Mammary epithelial cell (primary cell): ENCODE measurements at regions not wholly inside any gene's neighbourhood (a gene's known extent, or its start where the extent isn't known, plus 50 kb on each side); places are given as distances from the start of the nearest gene placed in this dataset.

Source experiments
- EZH2 ChIP-seq: IDR thresholded peaks from 2 replicates; pipeline ENCODE4 v1.6.1; 2012; ENCODE audit warnings: low read length, inconsistent platforms, borderline replicate concordance
- TF ChIP-seq, protein P1 (sequence below), 2 donors: IDR thresholded peaks in 1 of 2; conservative IDR thresholded peaks in 1 of 2; 2 replicates each; pipeline ENCODE4 v1.5.1; 2011 to 2012; ENCODE audit warnings: inconsistent platforms in 2 of 2, low read length in 2 of 2, mild to moderate bottlenecking in 2 of 2, control low read depth in 1 of 2, low read depth in 1 of 2; ENCODE audit not compliant: insufficient read depth in 1 of 2; ENCODE audit errors: extremely low read depth in 1 of 2

DNA sequence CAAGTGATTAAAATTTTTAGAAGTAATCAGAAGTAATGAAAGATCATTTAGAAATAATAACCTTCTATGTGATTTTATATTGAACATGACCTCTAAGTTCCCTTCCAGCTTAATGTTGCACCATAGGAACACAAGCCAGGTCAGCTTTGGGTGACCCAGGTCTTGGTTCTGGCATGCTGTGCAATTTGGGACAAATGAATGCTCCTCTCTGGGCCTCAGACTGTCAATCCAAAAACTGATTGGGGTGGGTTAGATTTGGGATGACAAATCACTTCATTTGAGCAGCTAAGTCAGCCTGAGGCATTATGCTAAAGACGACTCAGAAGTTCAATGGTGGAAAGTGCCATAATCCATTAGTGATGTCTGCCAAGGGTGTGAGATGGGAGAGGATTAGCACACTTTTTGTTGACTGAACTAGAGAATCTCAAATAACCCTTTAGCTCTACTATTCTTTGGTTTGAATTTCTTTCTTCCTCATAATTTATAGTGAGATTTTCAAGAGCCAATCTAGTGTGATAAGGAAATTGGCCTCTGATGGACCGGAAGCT is 60.7 kb upstream of the BOD1 start:
- no peak for TF ChIP-seq EZH2
- TF ChIP-seq, protein P1, sequence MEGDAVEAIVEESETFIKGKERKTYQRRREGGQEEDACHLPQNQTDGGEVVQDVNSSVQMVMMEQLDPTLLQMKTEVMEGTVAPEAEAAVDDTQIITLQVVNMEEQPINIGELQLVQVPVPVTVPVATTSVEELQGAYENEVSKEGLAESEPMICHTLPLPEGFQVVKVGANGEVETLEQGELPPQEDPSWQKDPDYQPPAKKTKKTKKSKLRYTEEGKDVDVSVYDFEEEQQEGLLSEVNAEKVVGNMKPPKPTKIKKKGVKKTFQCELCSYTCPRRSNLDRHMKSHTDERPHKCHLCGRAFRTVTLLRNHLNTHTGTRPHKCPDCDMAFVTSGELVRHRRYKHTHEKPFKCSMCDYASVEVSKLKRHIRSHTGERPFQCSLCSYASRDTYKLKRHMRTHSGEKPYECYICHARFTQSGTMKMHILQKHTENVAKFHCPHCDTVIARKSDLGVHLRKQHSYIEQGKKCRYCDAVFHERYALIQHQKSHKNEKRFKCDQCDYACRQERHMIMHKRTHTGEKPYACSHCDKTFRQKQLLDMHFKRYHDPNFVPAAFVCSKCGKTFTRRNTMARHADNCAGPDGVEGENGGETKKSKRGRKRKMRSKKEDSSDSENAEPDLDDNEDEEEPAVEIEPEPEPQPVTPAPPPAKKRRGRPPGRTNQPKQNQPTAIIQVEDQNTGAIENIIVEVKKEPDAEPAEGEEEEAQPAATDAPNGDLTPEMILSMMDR (conservative IDR thresholded peaks at IDR 0.05 in 1 of 2, IDR thresholded peaks at IDR 0.05 in 1 of 2; ENCODE audit: extremely low read depth in 1 of 2, insufficient read depth in 1 of 2, low read depth in 1 of 2, low read length in 2 of 2) = no peak
